ENCODE measurements at regions not wholly inside any gene's neighbourhood (a gene's known extent, or its start where the extent isn't known, plus 50 kb on each side); places are given as distances from the start of the nearest gene placed in this dataset.

DNA sequence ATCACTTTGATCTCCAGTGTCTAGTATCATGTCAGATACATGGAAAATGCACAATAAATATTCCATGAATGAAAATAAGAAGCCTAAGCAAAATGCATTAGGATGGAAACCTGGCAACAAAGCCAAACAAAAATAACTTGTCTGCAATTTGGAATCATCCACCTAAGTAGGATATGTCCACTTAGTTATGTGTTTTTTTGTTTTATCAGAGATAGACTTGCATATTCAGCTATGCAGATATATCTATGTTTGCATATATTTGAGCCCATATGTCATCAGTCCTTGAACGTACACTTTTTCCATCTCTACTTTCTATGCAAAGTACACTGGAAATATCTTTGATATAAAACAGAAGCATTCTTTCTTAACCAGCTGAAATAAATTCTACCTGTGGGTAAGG, 707.1 kb downstream of the EFNA5 start:
- TF ChIP-seq, protein P1, sequence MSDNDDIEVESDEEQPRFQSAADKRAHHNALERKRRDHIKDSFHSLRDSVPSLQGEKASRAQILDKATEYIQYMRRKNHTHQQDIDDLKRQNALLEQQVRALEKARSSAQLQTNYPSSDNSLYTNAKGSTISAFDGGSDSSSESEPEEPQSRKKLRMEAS (IDR thresholded peaks at IDR 0.05; ENCODE audit: insufficient read depth, insufficient read length) = no peak
- no peak for TF ChIP-seq POLR2A (IDR thresholded peaks at IDR 0.05; ENCODE audit: low read depth, low read length)
- TF ChIP-seq JUN (IDR thresholded peaks at IDR 0.05; ENCODE audit: borderline replicate concordance, insufficient read depth, insufficient read length, low read depth) = no peak
- TF ChIP-seq MYC (IDR thresholded peaks at IDR 0.05; ENCODE audit: low read depth, low read length) = no peak
- no peak for TF ChIP-seq POLR2AphosphoS5 (IDR thresholded peaks at IDR 0.05; ENCODE audit: insufficient read depth, low read depth, low read length)
- no peak for TF ChIP-seq EZH2 (IDR thresholded peaks at IDR 0.05; ENCODE audit: borderline replicate concordance, low read depth, low read length, severe bottlenecking)
- no peak for TF ChIP-seq GATA2 (IDR thresholded peaks at IDR 0.05; ENCODE audit: insufficient read depth, insufficient read length, low read depth, low read length)
- TF ChIP-seq, protein P2, sequence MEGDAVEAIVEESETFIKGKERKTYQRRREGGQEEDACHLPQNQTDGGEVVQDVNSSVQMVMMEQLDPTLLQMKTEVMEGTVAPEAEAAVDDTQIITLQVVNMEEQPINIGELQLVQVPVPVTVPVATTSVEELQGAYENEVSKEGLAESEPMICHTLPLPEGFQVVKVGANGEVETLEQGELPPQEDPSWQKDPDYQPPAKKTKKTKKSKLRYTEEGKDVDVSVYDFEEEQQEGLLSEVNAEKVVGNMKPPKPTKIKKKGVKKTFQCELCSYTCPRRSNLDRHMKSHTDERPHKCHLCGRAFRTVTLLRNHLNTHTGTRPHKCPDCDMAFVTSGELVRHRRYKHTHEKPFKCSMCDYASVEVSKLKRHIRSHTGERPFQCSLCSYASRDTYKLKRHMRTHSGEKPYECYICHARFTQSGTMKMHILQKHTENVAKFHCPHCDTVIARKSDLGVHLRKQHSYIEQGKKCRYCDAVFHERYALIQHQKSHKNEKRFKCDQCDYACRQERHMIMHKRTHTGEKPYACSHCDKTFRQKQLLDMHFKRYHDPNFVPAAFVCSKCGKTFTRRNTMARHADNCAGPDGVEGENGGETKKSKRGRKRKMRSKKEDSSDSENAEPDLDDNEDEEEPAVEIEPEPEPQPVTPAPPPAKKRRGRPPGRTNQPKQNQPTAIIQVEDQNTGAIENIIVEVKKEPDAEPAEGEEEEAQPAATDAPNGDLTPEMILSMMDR (IDR thresholded peaks at IDR 0.05; ENCODE audit: extremely low read depth in 1 of 2, insufficient read depth in 1 of 2, low read depth in 1 of 2, low read length in 2 of 2) = no peak
- no peak for TF ChIP-seq FOS (IDR thresholded peaks at IDR 0.05; ENCODE audit: borderline replicate concordance, insufficient read depth, low read length)
- intact Hi-C loops (cut with micrococcal nuclease) = no loop called here
- no peak for FAIRE-seq
- Histone ChIP-seq H3K4me2 (ENCODE audit: insufficient read depth, low read length) (no peak overlapping the region), H3K4me1 (ENCODE audit: control insufficient read depth, extremely low read depth, insufficient read depth, low read length) (peaks cover 30% of the 10 kb centered on the region), H3K9me3 (replicated peaks; ENCODE audit: control insufficient read depth, insufficient read depth, low read length) (no peaks in the 10 kb centered on the region), H3K4me3 (replicated peaks in 1 of 3; ENCODE audit: insufficient read depth in 1 of 3, low read depth in 1 of 3, low read length in 3 of 3) (no peak overlapping the region), H3K9me1 (replicated peaks; ENCODE audit: control insufficient read depth, extremely low read depth, insufficient read depth, low read length) (no peaks in the 10 kb centered on the region), H3K79me2 (ENCODE audit: control insufficient read depth, insufficient read depth, low read length) (no peaks in the 10 kb centered on the region), H3K9ac (replicated peaks; ENCODE audit: extremely low read depth, insufficient read depth, low read length) (no peak overlapping the region), H4K20me1 (replicated peaks; ENCODE audit: control insufficient read depth, extremely low read depth, insufficient read depth, low read length) (no peaks in the 10 kb centered on the region), H3K27me3 (ENCODE audit: control insufficient read depth in 2 of 2, insufficient read depth in 2 of 2, low read length in 2 of 2) (no peaks in the 10 kb centered on the region), H3K36me3 (ENCODE audit: control insufficient read depth in 2 of 2, extremely low read depth in 1 of 2, insufficient read depth in 2 of 2, low read length in 2 of 2) (no peaks in the 10 kb centered on the region), H3K27ac (ENCODE audit: insufficient read depth, low read depth, low read length) (no peak overlapping the region), H2AFZ (ENCODE audit: low read depth, low read length) (no peak overlapping the region)
- ChIA-PET CTCF (interaction anchor here (0.7 kb wide), 1 partner anchor 12 kb away, joined by 3 read pairs; no protein-coding TSS in a partner anchor), POLR2A (no interaction called here)
- dilution Hi-C loops (cut with MboI; ENCODE audit: extremely low pct_ligation_motif_present, low sequenced_read_pairs) = no loop called here
- no TSS peak for BruUV-seq (replicated peaks)
- no peak for DNase-seq (ENCODE audit: low read depth, low spot score)

Measured in endothelial cell of umbilical vein (primary cell).